Aorta (tissue), 5 donors: ENCODE measurements at regions not wholly inside any gene's neighbourhood (a gene's known extent, or its start where the extent isn't known, plus 50 kb on each side); places are given as distances from the start of the nearest gene placed in this dataset.
A peak's percentile ranks its signal among the peaks of the same experiment; 100 is the strongest.

Experiments used
- ATAC-seq: fragments of 200-7000 bp; cut with Tn5 transposase; one replicate; pipeline ENCODE4 v1.9.1; 2022; ENCODE audit warnings: moderate library complexity; ENCODE audit not compliant: low FRiP score
- DNase-seq, 2 donors: peaks; one replicate each; pipeline ENCODE4 v3.0.0-alpha.2; 2020
- H3K27ac ChIP-seq, 2 donors: one replicate each; pipeline ENCODE4 v1.5.1; 2013; ENCODE audit warnings: low read length in 2 of 2, mild to moderate bottlenecking in 2 of 2, moderate library complexity in 2 of 2, control low read depth in 1 of 2, inconsistent platforms in 1 of 2, low read depth in 1 of 2
- H3K27me3 ChIP-seq, 2 donors: one replicate each; pipeline ENCODE4 v1.6.1; 2013; ENCODE audit warnings: control low read depth in 1 of 2, low read length in 1 of 2, mild to moderate bottlenecking in 1 of 2, moderate library complexity in 1 of 2; ENCODE audit not compliant: insufficient read depth in 2 of 2, control insufficient read depth in 1 of 2
- H3K36me3 ChIP-seq, 2 donors: one replicate each; pipeline ENCODE4 v1.6.1; 2013; ENCODE audit warnings: control low read depth in 1 of 2, low read length in 1 of 2, mild to moderate bottlenecking in 1 of 2; ENCODE audit not compliant: insufficient read depth in 2 of 2, control insufficient read depth in 1 of 2
- H3K4me1 ChIP-seq, 2 donors: one replicate each; pipeline ENCODE4 v1.6.1; 2013; ENCODE audit warnings: low read length in 2 of 2, control low read depth in 1 of 2, mild to moderate bottlenecking in 1 of 2, moderate library complexity in 1 of 2; ENCODE audit not compliant: insufficient read depth in 2 of 2, control insufficient read depth in 1 of 2
- H3K4me3 ChIP-seq, 2 donors: one replicate each; pipeline ENCODE4 v1.5.1; 2013; ENCODE audit warnings: low read length in 2 of 2, control low read depth in 1 of 2, mild to moderate bottlenecking in 1 of 2
- H3K9me3 ChIP-seq: one replicate; pipeline ENCODE4 v1.6.1; 2013; ENCODE audit warnings: mild to moderate bottlenecking, low read length; ENCODE audit not compliant: control insufficient read depth
- WGBS, 2 donors: extraction: QIAGEN DNeasy Blood & Tissue Kit; methylation state at CpG; one replicate each; pipeline ENCODE4 v1.1.7; 2013; 5-methylcytosine and 5-hydroxymethylcytosine counted together
- intact Hi-C, 2 donors: fragments of 100-400 bp; cut with DNase I; formaldehyde crosslinking; loops; one replicate each; pipeline versions ENCODE4 v1.14.2 to v1.15.0; 2022
- donor health status: healthy with polysubstance abuse.
- donor health status: Bipolar disorder and iron deficiency.
- donor health status: DM: no; HTN: no; CAD: no.
- donor health status: DM: no; HTN: no; CAD: no.
- donor health status: DM: yes; HTN: yes; CAD: no.

DNA sequence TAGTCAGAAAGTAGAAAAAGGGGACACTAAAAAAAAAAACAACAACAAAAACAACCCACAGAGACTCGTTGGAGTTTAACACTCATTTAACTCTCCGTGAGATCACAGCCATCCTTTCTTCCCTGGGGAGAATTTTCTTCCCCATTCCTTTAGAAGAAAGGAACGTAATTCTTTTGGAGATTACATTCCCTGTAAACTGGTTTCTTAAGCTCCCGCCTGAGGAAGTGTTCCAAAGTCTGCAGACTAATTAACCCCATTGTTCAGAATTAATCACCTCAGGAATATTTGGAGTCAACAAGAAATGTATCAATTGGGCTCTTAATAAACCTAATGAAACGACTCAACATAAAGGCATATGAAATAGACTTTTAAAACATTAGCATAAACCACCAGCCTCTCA lies 228.2 kb upstream of the CSF3R start:
- H3K36me3 ChIP-seq = no peaks in the 10 kb centered on the region
- no peaks in the 10 kb centered on the region for H3K27me3 ChIP-seq
- WGBS, 2 donors = 9% methylated on average over 5 of the region's 5 CpGs
- DNase-seq (no peak), ATAC-seq (no peak)
- no peak overlapping the region for H3K27ac ChIP-seq
- H3K4me1 ChIP-seq = no peaks in the 10 kb centered on the region
- intact Hi-C loops = no loop called here
- H3K4me3 ChIP-seq = no peak overlapping the region
- no peaks in the 10 kb centered on the region for H3K9me3 ChIP-seq

DNA sequence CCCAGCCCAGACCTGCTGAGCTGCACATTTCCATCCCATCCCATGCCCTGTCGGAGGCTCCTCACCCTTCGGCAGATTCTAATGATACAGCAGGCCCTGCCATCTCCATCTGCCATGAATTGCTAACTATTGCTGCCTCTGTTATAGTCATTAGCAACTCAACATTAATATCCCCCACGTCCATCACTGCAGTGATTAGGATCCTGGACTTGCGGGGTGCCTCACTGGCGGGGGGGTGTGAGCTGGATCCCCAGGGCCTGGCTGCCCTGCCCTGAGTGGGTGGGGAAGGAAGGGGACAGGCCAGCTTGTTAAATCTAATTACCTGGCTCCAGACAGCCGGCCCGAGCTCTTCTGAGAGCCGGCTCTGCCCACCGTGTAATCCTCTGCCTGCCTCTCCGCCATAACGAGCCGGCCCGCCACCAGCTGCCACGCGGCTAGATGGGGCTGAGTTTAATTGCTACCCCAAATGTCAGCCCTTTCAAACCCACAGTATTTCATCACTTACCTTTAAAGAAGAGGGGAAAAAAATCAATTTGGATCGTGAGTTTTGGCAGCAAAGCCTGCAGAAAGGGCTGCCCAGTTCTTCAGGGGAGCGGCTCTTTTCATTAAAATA lies 227.3 kb upstream of the CSF3R start:
- no peaks in the 10 kb centered on the region for H3K9me3 ChIP-seq
- H3K27ac ChIP-seq = no peak overlapping the region
- H3K4me3 ChIP-seq = no peak overlapping the region
- H3K36me3 ChIP-seq = no peaks in the 10 kb centered on the region
- H3K4me1 ChIP-seq = no peaks in the 10 kb centered on the region
- no peaks in the 10 kb centered on the region for H3K27me3 ChIP-seq
- DNase-seq = peak in 1 of 2 donors; percentile 21
- intact Hi-C loops = no loop called here
- 27 to 31% methylated on average over 17 of the region's 17 CpGs for WGBS, 2 donors
- ATAC-seq = no peak

DNA sequence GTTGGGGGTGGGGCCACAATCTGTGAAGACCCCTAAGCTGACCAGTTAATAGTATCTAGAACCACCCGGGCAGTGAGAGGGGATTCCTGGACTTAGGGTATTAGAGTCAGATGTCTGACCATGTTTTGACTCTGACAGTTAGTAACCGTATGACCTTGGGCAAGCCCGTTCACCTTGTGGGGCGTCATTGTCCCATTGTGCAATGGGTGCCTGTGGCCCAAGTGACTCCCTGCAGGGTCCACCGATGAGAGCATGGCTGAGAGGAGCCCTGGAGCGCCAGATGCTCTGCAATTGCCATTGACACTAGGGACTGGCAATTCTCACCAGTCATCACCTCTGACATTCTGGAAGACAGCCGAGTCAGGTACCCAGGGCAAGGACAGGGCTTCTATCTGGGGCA lies 225.9 kb upstream of the CSF3R start:
- no peak overlapping the region for H3K4me3 ChIP-seq
- H3K4me1 ChIP-seq = no peaks in the 10 kb centered on the region
- no peaks in the 10 kb centered on the region for H3K36me3 ChIP-seq
- H3K9me3 ChIP-seq = no peaks in the 10 kb centered on the region
- no peaks in the 10 kb centered on the region for H3K27me3 ChIP-seq
- 81 to 87% methylated on average over 7 of the region's 7 CpGs for WGBS, 2 donors
- no peak overlapping the region for H3K27ac ChIP-seq
- ATAC-seq = no peak
- intact Hi-C loops = no loop called here
- no peak for DNase-seq

DNA sequence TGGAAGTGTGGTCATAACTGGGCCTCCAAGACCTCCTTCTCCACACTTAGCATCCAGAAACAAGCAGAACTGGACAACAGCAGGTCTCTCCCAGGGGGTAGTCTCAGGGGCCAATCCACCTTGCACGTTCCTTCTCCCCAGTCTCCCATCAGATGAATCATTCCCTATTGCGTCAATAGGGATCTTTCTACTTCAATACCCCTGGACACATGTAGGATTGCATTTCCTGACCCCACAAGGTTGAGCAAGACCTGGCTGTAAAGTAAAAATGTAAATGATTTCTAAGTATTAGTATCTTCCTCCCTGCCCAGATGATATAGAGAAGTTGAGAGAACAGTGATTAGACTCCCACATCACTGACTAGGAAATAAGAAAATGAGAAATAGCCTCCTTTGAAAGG lies 224.5 kb upstream of the CSF3R start:
- Histone ChIP-seq H3K36me3 (no peaks in the 10 kb centered on the region), H3K9me3 (no peaks in the 10 kb centered on the region), H3K27ac (no peak overlapping the region), H3K4me1 (no peaks in the 10 kb centered on the region), H3K27me3 (no peaks in the 10 kb centered on the region), H3K4me3 (no peak overlapping the region)
- DNase-seq = no peak
- whole genome bisulfite sequencing, 2 donors = 72 to 78% methylated on average over 2 of the region's 2 CpGs
- ATAC-seq = no peak
- intact Hi-C loops = no loop called here

DNA sequence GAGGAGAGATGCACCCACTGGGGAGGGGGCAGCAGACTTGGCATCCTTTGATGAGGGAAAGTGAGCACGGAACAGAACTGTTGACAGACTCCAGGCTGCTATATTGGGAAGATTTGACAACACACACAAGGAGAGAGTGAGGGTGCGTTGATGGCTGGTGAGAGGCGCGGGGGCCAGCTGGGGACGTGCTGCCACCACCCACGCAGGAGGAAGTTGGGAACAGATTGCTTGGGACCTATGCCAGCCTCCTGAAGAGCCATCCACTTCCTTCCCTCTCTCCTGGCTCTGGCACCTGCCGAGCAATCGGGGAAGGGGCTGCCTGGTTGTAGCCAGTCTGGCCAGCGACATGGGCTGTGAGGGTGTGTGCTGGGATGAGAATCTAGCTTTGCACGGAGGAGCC lies 223.7 kb upstream of the CSF3R start:
- Histone ChIP-seq H3K9me3 (no peaks in the 10 kb centered on the region), H3K4me1 (no peaks in the 10 kb centered on the region), H3K27me3 (no peaks in the 10 kb centered on the region), H3K27ac (no peak overlapping the region), H3K4me3 (no peak overlapping the region), H3K36me3 (no peaks in the 10 kb centered on the region)
- WGBS, 2 donors = 40 to 46% methylated on average over 10 of the region's 10 CpGs
- intact Hi-C loops = no loop called here
- DNase-seq (no peak), ATAC-seq (no peak)

DNA sequence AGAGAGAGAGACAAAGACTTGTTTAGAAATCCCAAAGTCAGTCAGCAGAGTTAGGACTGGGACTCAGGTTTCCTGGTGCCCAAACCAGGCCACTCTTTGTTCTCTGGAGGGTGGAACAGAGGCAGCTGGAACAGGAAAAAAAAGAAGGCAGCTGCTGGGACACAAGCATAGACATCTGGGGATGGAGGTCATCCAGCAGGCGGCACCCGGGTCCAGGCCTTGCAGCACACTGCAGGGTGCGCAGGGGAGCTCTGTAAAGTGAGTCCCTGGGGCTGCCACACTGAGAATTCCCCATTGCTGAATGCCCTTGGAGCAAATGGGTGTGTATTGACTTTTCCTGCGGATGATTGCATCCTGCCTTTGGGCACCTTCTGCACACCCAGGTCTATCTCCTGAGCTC lies 222.9 kb upstream of the CSF3R start:
- Histone ChIP-seq H3K4me1 (no peaks in the 10 kb centered on the region), H3K27ac (no peak overlapping the region), H3K4me3 (no peak overlapping the region), H3K27me3 (no peaks in the 10 kb centered on the region), H3K36me3 (no peaks in the 10 kb centered on the region), H3K9me3 (no peaks in the 10 kb centered on the region)
- intact Hi-C loops = no loop called here
- no peak for ATAC-seq
- no peak for DNase-seq
- WGBS, 2 donors = 47 to 48% methylated on average over 4 of the region's 4 CpGs

DNA sequence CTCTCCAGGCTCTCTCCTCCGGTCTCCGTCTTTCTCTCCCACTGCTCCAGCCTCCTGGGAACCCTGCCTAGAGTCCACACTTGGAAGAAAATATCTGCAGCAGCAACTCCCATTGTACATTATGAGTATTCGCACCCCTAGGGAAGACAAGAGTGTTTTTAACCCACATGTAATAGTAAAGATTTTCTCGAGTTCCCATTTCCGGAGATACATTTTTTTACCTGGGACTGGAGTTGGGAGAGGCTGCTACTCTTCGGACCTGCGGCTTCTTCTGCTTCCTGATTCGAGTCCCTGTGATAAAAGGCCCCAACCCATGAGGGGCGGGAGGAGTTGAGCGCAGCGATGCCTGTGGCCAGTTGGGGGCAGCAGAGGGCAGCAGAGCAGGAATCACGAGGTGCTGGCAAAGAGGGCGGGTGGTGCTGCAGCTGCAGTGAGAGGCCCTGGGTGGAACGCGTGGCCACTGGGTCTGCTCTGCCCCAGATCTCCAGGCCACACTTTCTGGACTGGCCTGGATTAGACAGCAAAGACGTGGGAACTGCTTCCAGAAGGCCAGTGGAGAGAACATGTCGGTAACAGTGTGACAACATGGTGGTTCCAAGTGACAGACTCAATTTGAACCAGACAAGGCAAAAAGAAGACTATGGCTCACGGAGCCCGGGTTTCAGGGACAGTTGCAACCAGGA lies 221.0 kb upstream of the CSF3R start:
- no peak overlapping the region for H3K4me3 ChIP-seq
- no peaks in the 10 kb centered on the region for H3K4me1 ChIP-seq
- no peaks in the 10 kb centered on the region for H3K9me3 ChIP-seq
- WGBS, 2 donors = 17 to 18% methylated on average over 19 of the region's 19 CpGs
- ATAC-seq = peak; percentile 77
- H3K27ac ChIP-seq = no peak overlapping the region
- intact Hi-C loops = loop anchor here in 1 of 2 donors (5.0 kb wide), 1 partner anchor 729 kb away; no protein-coding TSS in a partner anchor
- peak; percentile 78 to 84 for DNase-seq
- no peaks in the 10 kb centered on the region for H3K27me3 ChIP-seq
- H3K36me3 ChIP-seq = no peaks in the 10 kb centered on the region

DNA sequence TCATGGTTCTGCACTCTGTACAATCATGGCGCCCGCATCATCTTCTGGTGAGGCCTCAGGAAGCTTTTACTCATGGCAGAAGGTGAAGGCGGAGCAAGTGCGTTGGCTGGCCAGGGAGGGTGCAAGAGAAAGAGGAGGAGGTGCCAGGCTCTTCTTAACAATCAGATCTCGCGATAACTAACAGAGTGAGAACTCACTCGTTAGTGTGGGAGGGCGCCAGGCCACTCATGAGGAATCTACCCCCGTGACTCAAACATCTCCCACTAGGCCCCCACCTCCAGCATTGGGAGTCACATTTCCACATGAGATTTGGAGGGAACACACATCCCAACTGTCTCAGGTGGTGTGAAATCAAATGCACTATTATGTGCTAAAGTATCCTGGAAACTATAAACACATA lies 220.2 kb upstream of the CSF3R start:
- ATAC-seq (no peak), DNase-seq (no peak)
- Histone ChIP-seq H3K4me1 (no peaks in the 10 kb centered on the region), H3K9me3 (no peaks in the 10 kb centered on the region), H3K4me3 (no peak overlapping the region), H3K36me3 (no peaks in the 10 kb centered on the region), H3K27me3 (no peaks in the 10 kb centered on the region), H3K27ac (no peak overlapping the region)
- intact Hi-C loops = loop anchor here in 1 of 2 donors (5.0 kb wide), 1 partner anchor 729 kb away; no protein-coding TSS in a partner anchor
- 85 to 86% methylated on average over 9 of the region's 9 CpGs for WGBS, 2 donors
